ENCODE measurements at regions not wholly inside any gene's neighbourhood (a gene's known extent, or its start where the extent isn't known, plus 50 kb on each side); places are given as distances from the start of the nearest gene placed in this dataset.
"Not testable (repeated sequence)": the region's sequence is repeated elsewhere in the genome, so short reads cannot be mapped to it uniquely, and the experiment has no call there.

- DNase-seq (ENCODE audit: low read depth), result no peak
- in situ Hi-C loops (cut with HindIII; ENCODE audit: low sequenced_read_pairs), result no loop called here
- no peak overlapping the region for H3K4me3 ChIP-seq (ENCODE audit: low read depth, low read length)
- TF ChIP-seq, protein P1, sequence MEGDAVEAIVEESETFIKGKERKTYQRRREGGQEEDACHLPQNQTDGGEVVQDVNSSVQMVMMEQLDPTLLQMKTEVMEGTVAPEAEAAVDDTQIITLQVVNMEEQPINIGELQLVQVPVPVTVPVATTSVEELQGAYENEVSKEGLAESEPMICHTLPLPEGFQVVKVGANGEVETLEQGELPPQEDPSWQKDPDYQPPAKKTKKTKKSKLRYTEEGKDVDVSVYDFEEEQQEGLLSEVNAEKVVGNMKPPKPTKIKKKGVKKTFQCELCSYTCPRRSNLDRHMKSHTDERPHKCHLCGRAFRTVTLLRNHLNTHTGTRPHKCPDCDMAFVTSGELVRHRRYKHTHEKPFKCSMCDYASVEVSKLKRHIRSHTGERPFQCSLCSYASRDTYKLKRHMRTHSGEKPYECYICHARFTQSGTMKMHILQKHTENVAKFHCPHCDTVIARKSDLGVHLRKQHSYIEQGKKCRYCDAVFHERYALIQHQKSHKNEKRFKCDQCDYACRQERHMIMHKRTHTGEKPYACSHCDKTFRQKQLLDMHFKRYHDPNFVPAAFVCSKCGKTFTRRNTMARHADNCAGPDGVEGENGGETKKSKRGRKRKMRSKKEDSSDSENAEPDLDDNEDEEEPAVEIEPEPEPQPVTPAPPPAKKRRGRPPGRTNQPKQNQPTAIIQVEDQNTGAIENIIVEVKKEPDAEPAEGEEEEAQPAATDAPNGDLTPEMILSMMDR (IDR thresholded peaks at IDR 0.05; ENCODE audit: low read depth, low read length, missing control alignments), result no peak
Measured at GRCh38 chr6:140718021-140718420, 1343.6 kb upstream of the CITED2 start.

- H3K4me3 ChIP-seq (ENCODE audit: low read depth, low read length), result no peak overlapping the region
- in situ Hi-C loops (cut with HindIII; ENCODE audit: low sequenced_read_pairs), result no loop called here
- no peak for DNase-seq (ENCODE audit: low read depth)
- TF ChIP-seq, protein P1 (IDR thresholded peaks at IDR 0.05; ENCODE audit: low read depth, low read length, missing control alignments), result no peak
Measured at GRCh38 chr6:140713495-140713894, 1339.0 kb upstream of the CITED2 start.

DNA sequence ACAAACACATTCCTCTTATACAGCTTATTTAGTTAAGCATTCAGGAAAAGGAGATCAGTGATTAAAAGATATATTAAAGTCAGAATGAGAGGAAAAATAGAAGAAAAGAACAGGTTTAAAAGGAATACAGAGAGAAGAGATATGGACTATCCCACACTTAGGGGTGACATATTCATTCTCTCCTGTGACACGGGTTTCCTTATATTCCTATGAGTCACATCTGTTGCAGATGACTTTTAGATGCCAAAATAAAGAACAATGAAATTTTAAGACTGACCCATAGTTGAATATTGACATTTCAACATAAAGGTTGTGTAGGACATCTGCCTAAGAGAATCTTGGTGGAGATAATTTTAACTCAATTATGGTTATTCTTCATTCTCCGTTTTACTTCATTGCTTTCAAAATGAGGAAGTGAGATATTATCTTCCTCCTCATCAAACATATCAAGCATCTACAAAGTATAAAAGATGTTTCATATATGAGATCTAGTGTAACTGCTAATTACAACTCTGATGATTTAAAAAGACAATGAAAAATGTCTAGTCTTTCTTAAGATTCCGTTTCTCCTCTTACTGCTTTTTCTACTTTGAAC, 1336.7 kb upstream of the CITED2 start:
- no peak for DNase-seq (ENCODE audit: low read depth)
- in situ Hi-C loops (cut with HindIII; ENCODE audit: low sequenced_read_pairs), result no loop called here

GRCh38 chr6:140708441-140708840, 1334.0 kb upstream of the CITED2 start:
- no peak overlapping the region for H3K4me3 ChIP-seq (ENCODE audit: low read depth, low read length)
- DNase-seq (ENCODE audit: low read depth), result no peak
- in situ Hi-C loops (cut with HindIII; ENCODE audit: low sequenced_read_pairs), result no loop called here
- TF ChIP-seq, protein P1 (IDR thresholded peaks at IDR 0.05; ENCODE audit: low read depth, low read length, missing control alignments), result no peak

More for the DNA sequence above, 1336.7 kb upstream of the CITED2 start:
- no peak overlapping the region for H3K4me3 ChIP-seq (ENCODE audit: low read depth, low read length)
- TF ChIP-seq, protein P1 (IDR thresholded peaks at IDR 0.05; ENCODE audit: low read depth, low read length, missing control alignments), result no peak

DNA sequence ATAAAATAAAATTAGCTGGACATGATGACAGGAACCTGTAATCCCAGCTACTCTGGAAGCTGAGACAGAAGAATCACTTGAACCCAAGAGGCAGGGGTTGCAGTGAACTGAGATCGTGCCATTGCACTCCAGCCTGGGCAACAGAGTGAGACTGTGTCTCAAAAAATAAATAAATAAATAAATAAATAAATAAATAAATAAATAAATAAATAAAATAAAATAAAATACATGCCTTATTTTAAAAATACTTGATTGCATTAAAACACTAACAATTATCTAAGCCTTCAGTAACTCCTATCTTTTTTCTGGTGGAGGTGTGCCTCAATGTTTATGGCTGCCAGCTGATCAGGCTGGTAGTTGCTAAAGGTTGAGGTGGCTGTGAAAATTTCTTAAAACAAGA, 1329.6 kb upstream of the CITED2 start:
- in situ Hi-C loops (cut with HindIII; ENCODE audit: low sequenced_read_pairs); DNase-seq (ENCODE audit: low read depth); H3K4me3 ChIP-seq (ENCODE audit: low read depth, low read length): not testable (repeated sequence)

DNA sequence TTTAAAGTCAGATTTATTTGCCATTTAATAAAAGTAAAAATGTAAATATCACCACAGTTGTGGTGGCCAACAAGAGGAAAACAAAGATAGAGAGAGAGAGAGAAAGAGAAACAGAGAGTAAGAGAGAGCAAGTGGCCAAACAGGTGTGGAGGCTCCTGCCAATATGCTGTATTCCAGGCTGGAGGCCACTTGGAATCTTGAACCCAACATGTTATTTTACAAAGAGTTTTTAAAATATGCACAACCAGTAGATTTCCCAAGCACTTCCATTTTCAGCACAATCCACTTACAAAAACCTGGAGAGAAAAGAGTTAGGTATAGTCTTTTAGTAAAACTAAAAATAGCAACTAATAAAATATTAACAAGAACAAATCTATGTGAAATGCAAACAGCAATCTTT, 1323.1 kb upstream of the CITED2 start:
- no peak overlapping the region for H3K4me3 ChIP-seq (ENCODE audit: low read depth, low read length)
- DNase-seq (ENCODE audit: low read depth), result no peak
- TF ChIP-seq, protein P1 (IDR thresholded peaks at IDR 0.05; ENCODE audit: low read depth, low read length, missing control alignments), result no peak
- in situ Hi-C loops (cut with HindIII; ENCODE audit: low sequenced_read_pairs), result no loop called here

GRCh38 chr6:140684776-140685550, 1310.5 kb upstream of the CITED2 start:
- in situ Hi-C loops (cut with HindIII; ENCODE audit: low sequenced_read_pairs), result no loop called here
- H3K4me3 ChIP-seq (ENCODE audit: low read depth, low read length), result no peak overlapping the region
- TF ChIP-seq, protein P1 (IDR thresholded peaks at IDR 0.05; ENCODE audit: low read depth, low read length, missing control alignments), result no peak
- no peak for DNase-seq (ENCODE audit: low read depth)
